ENCODE measurements at regions not wholly inside any gene's neighbourhood (a gene's known extent, or its start where the extent isn't known, plus 50 kb on each side); places are given as distances from the start of the nearest gene placed in this dataset.

DNA sequence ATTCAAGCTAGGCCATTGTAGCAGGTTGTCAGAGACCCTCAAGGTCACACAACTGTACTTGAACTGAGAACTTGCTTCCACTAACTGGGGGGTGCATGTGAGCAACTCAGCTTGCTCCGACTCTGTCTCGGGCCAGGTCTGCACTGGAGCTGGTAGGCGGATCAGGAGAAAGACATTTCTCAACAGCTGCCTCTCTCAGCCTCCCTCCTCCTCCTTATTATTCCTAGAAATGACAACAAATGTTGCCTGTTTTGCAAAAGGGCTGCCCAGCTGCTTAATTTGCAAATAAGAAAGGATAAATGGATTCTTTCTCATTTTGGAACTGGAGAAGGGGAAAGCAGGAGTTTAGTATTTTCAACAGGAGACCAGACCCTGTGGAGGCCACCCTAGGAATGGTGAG, 140.5 kb downstream of the RHOU start:
- Histone ChIP-seq H3K4me1 (no peaks in the 10 kb centered on the region), H3K4me3 (no peak overlapping the region), H3K27me3 (no peaks in the 10 kb centered on the region), H3K9me3 (no peaks in the 10 kb centered on the region), H3K27ac (peak overlapping the region in 1 of 2 donors; percentile 80), H3K36me3 (no peaks in the 10 kb centered on the region)
- no peak for TF ChIP-seq POLR2AphosphoS5 (IDR thresholded peaks at IDR 0.05)
- TF ChIP-seq, protein P1, sequence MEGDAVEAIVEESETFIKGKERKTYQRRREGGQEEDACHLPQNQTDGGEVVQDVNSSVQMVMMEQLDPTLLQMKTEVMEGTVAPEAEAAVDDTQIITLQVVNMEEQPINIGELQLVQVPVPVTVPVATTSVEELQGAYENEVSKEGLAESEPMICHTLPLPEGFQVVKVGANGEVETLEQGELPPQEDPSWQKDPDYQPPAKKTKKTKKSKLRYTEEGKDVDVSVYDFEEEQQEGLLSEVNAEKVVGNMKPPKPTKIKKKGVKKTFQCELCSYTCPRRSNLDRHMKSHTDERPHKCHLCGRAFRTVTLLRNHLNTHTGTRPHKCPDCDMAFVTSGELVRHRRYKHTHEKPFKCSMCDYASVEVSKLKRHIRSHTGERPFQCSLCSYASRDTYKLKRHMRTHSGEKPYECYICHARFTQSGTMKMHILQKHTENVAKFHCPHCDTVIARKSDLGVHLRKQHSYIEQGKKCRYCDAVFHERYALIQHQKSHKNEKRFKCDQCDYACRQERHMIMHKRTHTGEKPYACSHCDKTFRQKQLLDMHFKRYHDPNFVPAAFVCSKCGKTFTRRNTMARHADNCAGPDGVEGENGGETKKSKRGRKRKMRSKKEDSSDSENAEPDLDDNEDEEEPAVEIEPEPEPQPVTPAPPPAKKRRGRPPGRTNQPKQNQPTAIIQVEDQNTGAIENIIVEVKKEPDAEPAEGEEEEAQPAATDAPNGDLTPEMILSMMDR (IDR thresholded peaks at IDR 0.05) = no peak
- TF ChIP-seq POLR2A (IDR thresholded peaks at IDR 0.05) = no peak
- intact Hi-C loops (cut with DNase I; ENCODE audit: low total_unique reads) = no loop called here
- DNase-seq (ENCODE audit: low spot score in 2 of 2) = no peak

DNA sequence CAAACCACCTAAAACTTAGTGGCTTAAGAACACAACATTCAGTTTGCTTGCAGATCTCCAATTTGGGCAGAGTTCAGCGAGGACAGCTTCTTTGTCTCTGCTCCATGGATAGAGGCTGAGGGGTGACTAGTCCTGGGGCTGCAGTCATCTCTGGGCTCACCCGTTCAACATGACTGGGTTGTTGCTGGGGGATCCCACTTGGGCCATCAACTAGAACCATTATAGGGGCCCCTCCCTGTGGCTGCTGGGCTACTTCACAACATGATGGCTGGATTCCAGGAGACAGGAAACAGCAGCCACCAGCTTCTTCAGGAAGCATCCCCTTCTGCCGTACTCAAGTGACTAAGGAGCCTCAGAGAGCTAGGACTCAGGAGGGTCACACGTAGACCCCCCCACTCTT, 140.9 kb downstream of the RHOU start:
- H3K27ac ChIP-seq = peak overlapping the region in 1 of 2 donors; percentile 80
- no peak for DNase-seq (ENCODE audit: low spot score in 2 of 2)
- intact Hi-C loops (cut with DNase I; ENCODE audit: low total_unique reads) = no loop called here

DNA sequence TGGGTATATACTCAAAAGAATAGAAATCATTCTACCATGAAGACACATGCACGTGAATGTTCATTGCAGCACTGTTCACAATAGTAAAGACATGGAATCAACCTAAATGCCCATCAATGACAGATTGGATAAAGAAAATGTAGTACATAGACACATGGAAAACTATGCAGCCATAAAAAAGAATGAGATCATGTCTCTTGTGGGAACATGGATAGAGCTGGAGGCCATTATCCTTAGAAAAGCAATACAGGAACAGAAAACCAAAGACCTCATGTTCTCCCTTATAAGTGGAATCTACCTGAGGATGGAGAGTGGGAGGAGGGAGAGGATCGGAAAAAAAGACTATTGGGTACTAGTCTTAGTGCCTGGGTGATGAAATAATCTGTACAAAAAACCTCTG, 143.9 kb downstream of the RHOU start:
- Histone ChIP-seq H3K27ac (no peak overlapping the region), H3K27me3 (no peaks in the 10 kb centered on the region), H3K36me3 (no peaks in the 10 kb centered on the region), H3K4me1 (no peaks in the 10 kb centered on the region), H3K9me3 (no peaks in the 10 kb centered on the region), H3K4me3 (no peak overlapping the region)
- intact Hi-C loops (cut with DNase I; ENCODE audit: low total_unique reads) = no loop called here
- no peak for DNase-seq (ENCODE audit: low spot score in 2 of 2)
- TF ChIP-seq POLR2AphosphoS5 (IDR thresholded peaks at IDR 0.05) (no peak), POLR2A (IDR thresholded peaks at IDR 0.05) (no peak)
- TF ChIP-seq, protein P1 (IDR thresholded peaks at IDR 0.05) = no peak

More for the DNA sequence above, 140.9 kb downstream of the RHOU start:
- Histone ChIP-seq H3K4me1 (no peaks in the 10 kb centered on the region), H3K27me3 (no peaks in the 10 kb centered on the region), H3K36me3 (no peaks in the 10 kb centered on the region), H3K4me3 (no peak overlapping the region), H3K9me3 (no peaks in the 10 kb centered on the region)
- TF ChIP-seq, protein P1 (IDR thresholded peaks at IDR 0.05) = no peak
- no peak for TF ChIP-seq POLR2AphosphoS5 (IDR thresholded peaks at IDR 0.05)

DNA sequence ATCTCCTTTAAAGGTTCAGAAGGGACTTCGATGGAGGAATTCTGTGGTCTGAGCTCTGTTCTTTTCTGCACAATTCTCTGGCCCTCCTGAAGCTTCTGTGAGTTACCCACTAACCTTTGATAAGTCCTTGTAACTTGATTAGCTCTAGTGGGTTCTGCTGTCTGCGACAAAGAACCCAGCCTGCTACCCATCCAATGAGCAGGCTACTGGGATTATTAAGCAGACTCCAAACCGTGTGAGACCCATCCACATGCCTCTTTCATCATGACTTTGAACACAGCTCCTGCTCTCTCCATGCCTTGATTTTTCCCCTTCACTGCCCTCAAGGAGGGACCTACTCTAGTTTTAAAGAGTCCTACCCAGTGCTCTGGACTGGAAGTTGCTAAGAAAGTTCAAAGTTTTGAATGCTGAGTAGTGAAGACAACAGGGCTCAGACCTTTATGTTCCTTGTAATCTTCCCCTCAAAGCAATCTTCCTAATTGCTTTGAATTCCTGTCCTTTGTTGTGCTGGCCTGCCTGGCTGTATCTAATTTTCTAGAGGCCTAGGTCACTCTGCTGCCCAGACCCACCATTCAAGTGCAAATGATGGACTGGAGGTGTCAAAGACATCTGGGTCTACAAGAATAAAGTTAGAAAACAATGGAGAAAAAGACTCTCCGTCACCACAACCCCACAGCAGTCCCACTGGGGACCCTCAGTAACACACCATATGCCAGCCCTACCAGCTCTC, 146.9 kb downstream of the RHOU start:
- H3K4me3 ChIP-seq = no peak overlapping the region
- no peaks in the 10 kb centered on the region for H3K27me3 ChIP-seq
- no peaks in the 10 kb centered on the region for H3K4me1 ChIP-seq
- intact Hi-C loops (cut with DNase I; ENCODE audit: low total_unique reads) = no loop called here
- TF ChIP-seq, protein P1 (IDR thresholded peaks at IDR 0.05) = no peak
- no peaks in the 10 kb centered on the region for H3K36me3 ChIP-seq
- no peaks in the 10 kb centered on the region for H3K9me3 ChIP-seq
- DNase-seq (ENCODE audit: low spot score in 2 of 2) = no peak
- H3K27ac ChIP-seq = no peak overlapping the region

DNA sequence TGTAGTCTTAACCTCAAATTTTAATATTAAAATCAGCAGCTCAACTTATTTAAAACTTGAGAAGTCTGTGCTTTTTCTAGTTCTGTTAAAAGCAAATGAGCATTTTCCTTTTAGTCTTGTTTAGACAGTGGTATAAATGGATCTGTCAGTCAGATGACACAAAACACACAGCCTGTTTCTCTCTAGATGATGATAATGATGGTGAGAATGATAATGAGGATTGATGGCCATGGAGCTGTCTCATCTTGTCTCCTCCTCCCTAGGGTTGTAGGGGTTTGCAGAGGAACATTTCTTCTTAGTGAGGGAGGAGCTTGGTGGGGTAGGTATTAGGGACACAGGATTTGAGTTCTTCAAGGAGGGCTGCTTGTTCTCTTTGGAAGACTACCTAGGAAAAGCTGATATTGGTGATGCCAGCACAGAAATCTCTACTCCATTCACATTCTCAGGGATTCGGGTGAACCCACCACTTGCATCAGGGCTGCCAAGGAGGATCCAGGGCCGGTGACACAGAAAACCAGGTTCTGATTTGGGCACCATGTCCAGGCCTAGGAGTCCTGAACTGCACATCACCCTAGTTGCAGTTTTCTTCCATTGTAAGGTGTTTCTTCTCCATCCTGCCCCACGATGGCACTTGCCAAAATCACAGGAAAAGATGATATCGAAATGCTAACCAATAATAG, 147.6 kb downstream of the RHOU start:
- Histone ChIP-seq H3K27me3 (no peaks in the 10 kb centered on the region), H3K9me3 (no peaks in the 10 kb centered on the region), H3K4me3 (no peak overlapping the region), H3K27ac (no peak overlapping the region), H3K36me3 (no peaks in the 10 kb centered on the region), H3K4me1 (no peaks in the 10 kb centered on the region)
- intact Hi-C loops (cut with DNase I; ENCODE audit: low total_unique reads) = no loop called here
- TF ChIP-seq POLR2A (IDR thresholded peaks at IDR 0.05) (no peak), POLR2AphosphoS5 (IDR thresholded peaks at IDR 0.05) (no peak)
- TF ChIP-seq, protein P1 (IDR thresholded peaks at IDR 0.05) = no peak
- no peak for DNase-seq (ENCODE audit: low spot score in 2 of 2)

Measured in breast epithelium (tissue), 4 donors.